Lower lobe of right lung (tissue), 2 donors: ENCODE measurements at regions not wholly inside any gene's neighbourhood (a gene's known extent, or its start where the extent isn't known, plus 50 kb on each side); places are given as distances from the start of the nearest gene placed in this dataset.
"Not testable (repeated sequence)": the region's sequence is repeated elsewhere in the genome, so short reads cannot be mapped to it uniquely, and the experiment has no call there.

Experiments used
- ATAC-seq, 2 donors: fragments of 200-7000 bp; cut with Tn5 transposase; one replicate each; pipeline ENCODE4 v1.9.1; 2020 to 2022; ENCODE audit warnings: mild to moderate bottlenecking in 2 of 2, moderate library complexity in 2 of 2
- DNase-seq: peaks from one replicate; pipeline ENCODE4 v3.0.0-alpha.2; 2020
- H3K27ac ChIP-seq: fragments of 200-600 bp; one replicate; pipeline ENCODE4 v1.8.0; 2022
- H3K27me3 ChIP-seq: fragments of 200-600 bp; one replicate; pipeline ENCODE4 v1.8.0; 2022; ENCODE audit warnings: low read depth
- H3K36me3 ChIP-seq: fragments of 200-600 bp; one replicate; pipeline ENCODE4 v1.8.0; 2022; ENCODE audit warnings: mild to moderate bottlenecking
- H3K4me1 ChIP-seq: fragments of 200-600 bp; one replicate; pipeline ENCODE4 v1.8.0; 2022
- H3K4me3 ChIP-seq: fragments of 200-600 bp; one replicate; pipeline ENCODE4 v1.8.0; 2022; ENCODE audit warnings: mild to moderate bottlenecking
- H3K9me3 ChIP-seq: fragments of 200-600 bp; one replicate; pipeline ENCODE4 v1.8.0; 2022
- CTCF ChIP-seq: fragments of 200-600 bp; IDR thresholded peaks from one replicate; pipeline ENCODE4 v1.8.0; 2022; ENCODE audit warnings: antibody characterized with exemption, mild to moderate bottlenecking
- intact Hi-C: fragments of 100-400 bp; cut with DNase I; formaldehyde crosslinking; loops from one replicate; pipeline ENCODE4 v1.11.0; 2022
- donor health status: DM: no; HTN: yes; CAD: no; lungs with severe emphysema.

- Histone ChIP-seq H3K27ac (no peak overlapping the region), H3K27me3 (no peaks in the 10 kb centered on the region), H3K4me1 (no peaks in the 10 kb centered on the region), H3K36me3 (no peaks in the 10 kb centered on the region), H3K9me3 (no peaks in the 10 kb centered on the region), H3K4me3 (no peak overlapping the region)
- DNase-seq (no peak), ATAC-seq (no peak)
- intact Hi-C loops = no loop called here
- TF ChIP-seq CTCF = no peak
Observed at GRCh38 chrX:65902011-65902410, 137.9 kb downstream of the VSIG4 start.

DNA sequence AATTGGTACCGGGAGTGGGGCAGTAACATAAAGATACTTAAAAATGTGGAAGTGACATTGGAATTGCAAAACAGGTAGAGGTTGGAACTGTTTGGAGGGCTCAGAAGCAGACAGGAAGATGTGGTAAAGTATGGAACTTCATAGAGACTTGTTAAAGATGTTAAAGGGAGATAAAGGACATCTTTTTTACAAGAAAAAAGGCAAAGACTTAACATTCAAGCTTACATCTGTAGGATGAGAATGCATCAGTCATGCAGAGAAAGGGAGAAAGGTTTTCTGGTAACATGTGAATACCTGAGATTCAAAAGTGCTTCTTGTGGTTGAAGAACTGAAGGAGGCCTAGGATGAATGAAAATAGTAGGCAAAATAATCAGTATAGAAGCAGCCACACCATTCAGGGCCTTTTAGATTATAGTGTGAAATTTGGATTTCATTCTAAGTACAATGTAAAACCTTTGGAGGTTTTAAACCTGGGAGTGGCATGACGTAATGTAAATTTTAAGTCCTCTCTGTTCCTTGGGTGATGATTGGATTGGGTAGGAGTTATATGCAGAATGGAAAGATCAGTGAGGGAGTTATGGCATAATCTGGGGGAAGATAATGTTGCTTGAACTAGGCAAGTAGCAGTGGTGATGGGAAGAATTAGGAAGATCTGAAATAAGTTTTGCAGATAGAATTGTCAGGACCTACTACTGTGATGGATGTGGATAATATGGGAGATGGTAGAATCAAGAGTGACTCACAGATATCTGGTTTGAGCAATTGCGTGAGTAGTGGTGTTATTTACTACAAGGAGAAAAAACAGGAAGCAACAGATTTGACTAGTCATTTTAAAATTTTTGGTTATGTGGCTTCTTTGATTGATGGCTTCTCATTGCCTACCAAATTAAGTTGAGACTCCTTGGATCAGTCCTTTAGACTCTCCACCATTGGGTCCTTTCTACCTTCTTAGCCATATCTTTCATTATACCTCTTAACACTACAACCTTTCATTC lies 138.7 kb downstream of the VSIG4 start:
- no peak for TF ChIP-seq CTCF
- ATAC-seq (no peak), DNase-seq (no peak)
- Histone ChIP-seq H3K9me3 (no peaks in the 10 kb centered on the region), H3K27me3 (no peaks in the 10 kb centered on the region), H3K4me1 (no peaks in the 10 kb centered on the region), H3K36me3 (no peaks in the 10 kb centered on the region), H3K27ac (no peak overlapping the region), H3K4me3 (no peak overlapping the region)
- intact Hi-C loops = no loop called here

GRCh38 chrX:65894133-65894532 lies 145.7 kb downstream of the VSIG4 start:
- DNase-seq (no peak), ATAC-seq (no peak)
- intact Hi-C loops = no loop called here

GRCh38 chrX:65891817-65892216 lies 148.1 kb downstream of the VSIG4 start:
- H3K4me1 ChIP-seq, H3K9me3 ChIP-seq, H3K4me3 ChIP-seq, ATAC-seq, H3K27ac ChIP-seq, intact Hi-C loops, H3K36me3 ChIP-seq, DNase-seq, H3K27me3 ChIP-seq: not testable (repeated sequence)

More at GRCh38 chrX:65894133-65894532, 145.7 kb downstream of the VSIG4 start:
- Histone ChIP-seq H3K4me1 (no peaks in the 10 kb centered on the region), H3K27ac (no peak overlapping the region), H3K9me3 (no peaks in the 10 kb centered on the region), H3K36me3 (no peaks in the 10 kb centered on the region), H3K4me3 (no peak overlapping the region), H3K27me3 (no peaks in the 10 kb centered on the region)
- no peak for TF ChIP-seq CTCF

GRCh38 chrX:65888150-65888549 lies 151.7 kb downstream of the VSIG4 start:
- ATAC-seq, H3K27ac ChIP-seq, H3K9me3 ChIP-seq, H3K36me3 ChIP-seq, H3K4me1 ChIP-seq, intact Hi-C loops, DNase-seq, H3K4me3 ChIP-seq, H3K27me3 ChIP-seq: not testable (repeated sequence)

- TF ChIP-seq CTCF = no peak
- no peak overlapping the region for H3K4me3 ChIP-seq
- H3K9me3 ChIP-seq = no peaks in the 10 kb centered on the region
- ATAC-seq (no peak), DNase-seq (no peak)
- no peaks in the 10 kb centered on the region for H3K27me3 ChIP-seq
- intact Hi-C loops = no loop called here
- no peak overlapping the region for H3K27ac ChIP-seq
- H3K36me3 ChIP-seq = no peaks in the 10 kb centered on the region
- H3K4me1 ChIP-seq = no peaks in the 10 kb centered on the region
Observed at GRCh38 chrX:65883556-65883955, 156.3 kb downstream of the VSIG4 start.
